ENCODE measurements at regions not wholly inside any gene's neighbourhood (a gene's known extent, or its start where the extent isn't known, plus 50 kb on each side); places are given as distances from the start of the nearest gene placed in this dataset.
"Not testable (repeated sequence)": the region's sequence is repeated elsewhere in the genome, so short reads cannot be mapped to it uniquely, and the experiment has no call there.

DNA sequence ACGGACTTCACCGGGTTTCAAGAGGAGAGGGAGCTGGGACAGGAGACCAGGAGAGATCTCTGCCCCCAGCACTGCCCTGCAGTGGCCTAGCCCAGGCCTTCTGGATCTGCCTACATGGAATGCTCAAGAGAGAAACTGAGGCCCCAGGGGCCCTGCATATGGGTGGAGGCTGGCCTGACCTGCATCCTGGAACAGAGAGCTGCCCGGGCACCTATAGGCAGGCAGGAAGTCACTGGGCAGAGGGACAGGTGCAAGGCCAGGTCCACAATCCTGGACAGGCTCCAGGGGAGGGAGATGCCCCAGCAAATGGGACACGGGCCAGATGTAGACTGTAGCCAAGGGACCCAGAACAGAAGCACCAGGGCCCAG, 98.5 kb upstream of the RUFY1 start:
- no peak for DNase-seq
- Histone ChIP-seq H3K4me3 (no peak overlapping the region), H3K4me1 (no peaks in the 10 kb centered on the region), H3K36me3 (no peaks in the 10 kb centered on the region), H3K27me3 (no peaks in the 10 kb centered on the region), H3K9me3 (no peaks in the 10 kb centered on the region), H3K9ac (ENCODE audit: low read depth in 2 of 2, low read length in 2 of 2) (no peak overlapping the region), H3K27ac (no peak overlapping the region)
- intact Hi-C loops (cut with DNase I) = no loop called here
- TF ChIP-seq, protein P1, sequence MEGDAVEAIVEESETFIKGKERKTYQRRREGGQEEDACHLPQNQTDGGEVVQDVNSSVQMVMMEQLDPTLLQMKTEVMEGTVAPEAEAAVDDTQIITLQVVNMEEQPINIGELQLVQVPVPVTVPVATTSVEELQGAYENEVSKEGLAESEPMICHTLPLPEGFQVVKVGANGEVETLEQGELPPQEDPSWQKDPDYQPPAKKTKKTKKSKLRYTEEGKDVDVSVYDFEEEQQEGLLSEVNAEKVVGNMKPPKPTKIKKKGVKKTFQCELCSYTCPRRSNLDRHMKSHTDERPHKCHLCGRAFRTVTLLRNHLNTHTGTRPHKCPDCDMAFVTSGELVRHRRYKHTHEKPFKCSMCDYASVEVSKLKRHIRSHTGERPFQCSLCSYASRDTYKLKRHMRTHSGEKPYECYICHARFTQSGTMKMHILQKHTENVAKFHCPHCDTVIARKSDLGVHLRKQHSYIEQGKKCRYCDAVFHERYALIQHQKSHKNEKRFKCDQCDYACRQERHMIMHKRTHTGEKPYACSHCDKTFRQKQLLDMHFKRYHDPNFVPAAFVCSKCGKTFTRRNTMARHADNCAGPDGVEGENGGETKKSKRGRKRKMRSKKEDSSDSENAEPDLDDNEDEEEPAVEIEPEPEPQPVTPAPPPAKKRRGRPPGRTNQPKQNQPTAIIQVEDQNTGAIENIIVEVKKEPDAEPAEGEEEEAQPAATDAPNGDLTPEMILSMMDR (IDR thresholded peaks at IDR 0.05) = no peak

- Histone ChIP-seq H3K9ac (ENCODE audit: low read depth in 2 of 2, low read length in 2 of 2) (no peak overlapping the region), H3K27ac (no peak overlapping the region), H3K36me3 (no peaks in the 10 kb centered on the region), H3K4me3 (no peak overlapping the region), H3K27me3 (no peaks in the 10 kb centered on the region), H3K9me3 (no peaks in the 10 kb centered on the region), H3K4me1 (no peaks in the 10 kb centered on the region)
- TF ChIP-seq, protein P1 (IDR thresholded peaks at IDR 0.05) = no peak
- intact Hi-C loops (cut with DNase I) = no loop called here
- DNase-seq = no peak
Measured at GRCh38 chr5:179451114-179451827, 99.1 kb upstream of the RUFY1 start.

DNA sequence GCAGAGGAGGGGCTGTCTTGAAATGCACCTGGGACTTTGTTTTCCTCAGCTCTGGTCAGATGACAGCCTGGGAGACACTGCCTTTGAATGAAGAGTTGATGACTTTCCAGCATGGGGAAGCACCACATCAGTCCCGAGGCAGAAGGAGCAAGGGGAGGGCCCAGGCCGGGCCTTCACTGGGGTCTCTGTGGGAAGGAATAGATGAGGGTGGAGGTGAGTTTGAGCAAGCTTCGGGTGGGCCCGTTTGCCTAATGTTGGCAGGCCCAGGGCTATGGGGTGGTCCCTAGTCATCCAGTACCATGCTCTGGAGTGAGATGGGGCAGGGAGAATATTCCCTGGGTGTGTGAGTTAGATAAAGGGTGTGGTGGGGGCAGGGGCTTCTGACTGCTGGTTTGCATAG, 100.4 kb upstream of the RUFY1 start:
- H3K4me3 ChIP-seq; H3K27ac ChIP-seq; H3K36me3 ChIP-seq; intact Hi-C loops (cut with DNase I); H3K4me1 ChIP-seq; DNase-seq; H3K9me3 ChIP-seq; H3K9ac ChIP-seq (ENCODE audit: low read depth in 2 of 2, low read length in 2 of 2); H3K27me3 ChIP-seq: not testable (repeated sequence)

GRCh38 chr5:179448282-179448681, 102.1 kb upstream of the RUFY1 start:
- H3K4me1 ChIP-seq; H3K9me3 ChIP-seq; H3K4me3 ChIP-seq; H3K36me3 ChIP-seq; DNase-seq; intact Hi-C loops (cut with DNase I); H3K27me3 ChIP-seq; H3K27ac ChIP-seq; H3K9ac ChIP-seq (ENCODE audit: low read depth in 2 of 2, low read length in 2 of 2): not testable (repeated sequence)

DNA sequence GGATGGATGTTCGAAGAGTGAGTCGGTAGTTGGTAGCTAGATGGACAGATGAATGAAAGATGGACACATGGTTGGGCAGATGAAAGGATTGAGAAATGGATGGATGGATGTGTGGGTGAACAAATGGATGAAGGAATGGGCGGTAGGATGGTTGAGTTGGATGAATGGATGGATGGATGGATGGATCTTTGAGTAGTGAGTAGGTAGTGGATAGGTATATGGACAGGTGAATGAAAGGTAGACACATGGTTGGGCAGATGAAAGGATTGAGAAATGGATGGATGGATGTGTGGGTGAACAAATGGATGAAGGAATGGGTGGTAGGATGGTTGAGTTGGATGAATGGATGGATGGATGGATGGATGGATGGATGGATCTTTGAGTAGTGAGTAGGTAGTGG, 97.0 kb upstream of the ADAMTS2 start:
- H3K27ac ChIP-seq; H3K27me3 ChIP-seq; intact Hi-C loops (cut with DNase I); H3K9ac ChIP-seq (ENCODE audit: low read depth in 2 of 2, low read length in 2 of 2); H3K36me3 ChIP-seq; H3K4me1 ChIP-seq; H3K9me3 ChIP-seq; H3K4me3 ChIP-seq; DNase-seq: not testable (repeated sequence)

DNA sequence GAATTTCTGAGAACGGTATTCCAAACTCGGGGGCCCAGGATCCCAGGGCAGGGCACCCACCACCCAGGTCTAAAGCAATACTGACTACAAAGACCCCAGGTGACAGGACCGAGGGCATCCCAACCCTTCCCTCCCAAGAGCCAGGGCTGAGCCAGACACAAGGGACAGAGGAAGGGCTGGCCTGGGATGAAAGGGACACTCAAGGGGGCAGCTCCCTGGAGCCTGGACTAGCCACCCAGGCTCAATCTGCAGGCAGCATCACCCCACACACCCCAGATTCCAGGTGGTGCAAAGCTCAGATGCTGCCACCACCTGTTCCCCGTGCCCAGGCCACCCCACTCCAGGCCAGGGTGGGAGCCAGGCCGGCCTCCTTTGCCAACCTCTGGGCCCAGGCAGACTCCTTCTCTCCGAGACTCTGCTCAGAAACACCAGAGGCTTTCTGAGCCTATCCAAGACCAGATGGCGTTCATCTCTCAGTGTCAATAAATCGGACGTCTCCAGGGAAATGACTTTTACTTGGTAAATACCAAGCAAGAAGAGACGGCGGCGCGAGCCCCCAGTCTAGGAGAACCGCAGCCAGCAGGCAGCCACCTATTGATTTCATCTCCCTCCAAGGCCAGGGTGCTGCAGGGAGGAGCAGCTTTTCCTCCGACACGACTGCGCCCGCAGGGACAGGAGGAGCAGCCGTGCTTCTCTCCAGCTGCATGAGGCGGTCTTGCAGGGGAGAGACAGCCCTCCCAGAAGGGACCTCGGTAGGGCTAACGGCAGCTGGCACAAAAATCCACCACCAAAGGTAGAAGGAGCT, 94.1 kb upstream of the ADAMTS2 start:
- Histone ChIP-seq H3K27ac (no peak overlapping the region), H3K9me3 (no peaks in the 10 kb centered on the region), H3K36me3 (no peaks in the 10 kb centered on the region), H3K27me3 (no peaks in the 10 kb centered on the region), H3K4me3 (no peak overlapping the region), H3K9ac (ENCODE audit: low read depth in 2 of 2, low read length in 2 of 2) (no peak overlapping the region), H3K4me1 (no peaks in the 10 kb centered on the region)
- TF ChIP-seq, protein P1 (IDR thresholded peaks at IDR 0.05) = no peak
- intact Hi-C loops (cut with DNase I) = no loop called here
- DNase-seq = no peak

GRCh38 chr5:179438461-179438860, 93.2 kb upstream of the ADAMTS2 start:
- TF ChIP-seq, protein P1 (IDR thresholded peaks at IDR 0.05) = no peak
- H3K36me3 ChIP-seq = no peaks in the 10 kb centered on the region
- H3K4me1 ChIP-seq = no peaks in the 10 kb centered on the region
- H3K27ac ChIP-seq = no peak overlapping the region
- H3K27me3 ChIP-seq = no peaks in the 10 kb centered on the region
- intact Hi-C loops (cut with DNase I) = no loop called here
- H3K9me3 ChIP-seq = no peaks in the 10 kb centered on the region
- H3K9ac ChIP-seq (ENCODE audit: low read depth in 2 of 2, low read length in 2 of 2) = no peak overlapping the region
- H3K4me3 ChIP-seq = no peak overlapping the region
- DNase-seq = no peak

Measured in colonic mucosa (tissue), 4 donors.